GM19463 (cell line): ENCODE measurements at regions not wholly inside any gene's neighbourhood (a gene's known extent, or its start where the extent isn't known, plus 50 kb on each side); places are given as distances from the start of the nearest gene placed in this dataset.

ENCODE experiments used
- ATAC-seq: cut with Tn5 transposase; IDR thresholded peaks from one replicate; pipeline ENCODE4 v1.9.1; 2021; ENCODE audit warnings: mild to moderate bottlenecking, moderate library complexity; ENCODE audit not compliant: unreplicated experiment

DNA sequence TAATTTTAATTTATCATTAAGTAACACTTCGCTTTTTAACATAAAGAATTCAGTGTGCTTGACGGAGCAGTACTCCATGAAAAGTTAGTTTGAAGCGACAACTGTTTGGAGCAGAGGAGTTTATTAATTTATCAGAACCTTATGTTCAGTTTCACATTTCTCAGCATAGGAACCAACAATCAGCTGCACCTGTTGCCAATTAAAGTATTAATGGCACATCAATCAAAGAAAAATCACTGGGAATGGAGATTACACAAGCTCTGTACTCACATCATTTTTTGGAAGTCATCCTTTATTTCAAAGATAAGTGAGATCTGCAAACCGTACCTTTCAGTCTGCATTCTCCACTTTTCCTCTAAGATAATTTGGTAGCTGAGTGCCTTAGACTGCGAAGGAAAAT lies 344.6 kb downstream of the LMO4 start:
- ATAC-seq: no peak

- no peak for ATAC-seq
Measured at GRCh38 chr1:87673748-87674147, 345.1 kb downstream of the LMO4 start.

DNA sequence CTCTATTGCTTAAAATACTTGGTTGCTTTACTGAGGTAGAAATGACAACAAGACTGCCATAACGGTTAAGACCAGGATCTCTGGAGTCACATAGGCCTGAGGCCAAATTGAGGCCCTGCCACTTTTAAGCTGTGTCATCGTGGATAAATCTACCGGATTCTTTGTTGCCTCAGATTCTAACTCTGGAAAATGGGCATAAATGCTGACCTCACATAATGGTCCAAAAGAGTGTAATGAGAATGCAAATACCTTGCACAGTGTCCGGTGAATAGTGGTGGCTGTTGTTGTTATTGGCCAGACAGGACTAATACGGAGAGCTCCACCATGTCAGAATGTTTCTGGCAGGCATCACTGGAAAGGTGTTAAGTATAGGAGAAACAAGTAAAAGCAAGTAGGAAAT lies 346.1 kb downstream of the LMO4 start:
- no peak for ATAC-seq

GRCh38 chr1:87678266-87678665 lies 349.6 kb downstream of the LMO4 start:
- ATAC-seq: no peak

GRCh38 chr1:87682565-87682964 lies 353.9 kb downstream of the LMO4 start:
- no peak for ATAC-seq

- no peak for ATAC-seq
Measured at GRCh38 chr1:87683196-87683956, 354.7 kb downstream of the LMO4 start.

DNA sequence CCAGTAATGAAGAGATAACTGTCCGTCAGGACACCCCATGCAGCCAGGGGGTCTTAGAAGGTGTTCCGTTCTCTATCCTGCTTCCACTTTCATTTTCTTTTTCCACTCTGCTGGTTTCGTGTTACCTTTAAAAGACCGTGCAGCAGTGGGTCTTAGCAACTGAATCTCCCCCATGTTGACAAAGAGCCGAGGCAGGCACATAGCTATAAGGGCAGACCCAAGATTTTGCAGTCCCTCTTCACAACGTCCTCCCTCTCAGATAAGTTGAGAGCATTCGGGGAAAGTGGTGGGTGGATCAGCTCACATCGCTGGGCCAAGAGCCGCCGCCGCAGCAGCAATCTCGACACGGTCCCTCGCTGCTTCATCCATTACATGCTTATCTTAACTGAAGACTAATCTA lies 355.5 kb downstream of the LMO4 start:
- no peak for ATAC-seq

GRCh38 chr1:87684713-87685205 lies 356.1 kb downstream of the LMO4 start:
- no peak for ATAC-seq

DNA sequence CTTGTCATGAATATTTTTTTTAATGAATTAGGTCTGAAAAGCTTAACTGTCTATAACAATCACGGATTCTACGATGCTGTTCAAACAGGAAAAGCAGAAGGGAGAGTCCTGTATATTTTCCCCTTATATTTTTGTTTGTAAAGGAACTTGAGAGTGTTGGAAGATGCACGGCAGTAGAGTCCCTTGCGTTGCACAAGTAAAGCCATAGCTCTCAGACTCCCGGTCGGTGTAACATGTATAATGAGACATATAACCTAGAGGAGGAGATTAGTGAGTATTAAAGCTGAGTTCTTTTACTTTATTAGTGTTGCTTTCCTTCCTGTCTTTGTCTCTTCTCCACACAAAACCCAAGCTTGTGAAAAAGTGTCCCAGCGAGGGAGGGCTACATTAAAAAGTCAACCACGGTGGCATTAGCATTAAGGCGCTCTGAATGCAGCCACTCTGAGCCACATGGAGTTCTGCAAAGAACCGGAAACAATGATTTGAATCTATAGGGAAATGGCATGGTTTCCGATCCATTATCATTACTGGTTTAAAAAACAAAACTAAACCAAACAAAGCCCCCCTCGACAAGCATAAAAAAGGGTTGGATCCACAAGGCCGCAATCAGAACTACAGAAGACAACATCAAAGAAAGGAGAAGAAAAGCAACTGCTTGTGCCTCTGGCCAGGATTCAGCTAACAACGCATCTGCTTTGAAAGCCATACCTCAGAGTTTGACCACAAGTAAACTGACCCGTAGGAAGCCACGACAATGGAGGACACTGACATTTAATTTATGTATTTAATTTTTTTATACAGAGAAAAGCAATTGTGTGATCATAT lies 356.8 kb downstream of the LMO4 start:
- no peak for ATAC-seq

DNA sequence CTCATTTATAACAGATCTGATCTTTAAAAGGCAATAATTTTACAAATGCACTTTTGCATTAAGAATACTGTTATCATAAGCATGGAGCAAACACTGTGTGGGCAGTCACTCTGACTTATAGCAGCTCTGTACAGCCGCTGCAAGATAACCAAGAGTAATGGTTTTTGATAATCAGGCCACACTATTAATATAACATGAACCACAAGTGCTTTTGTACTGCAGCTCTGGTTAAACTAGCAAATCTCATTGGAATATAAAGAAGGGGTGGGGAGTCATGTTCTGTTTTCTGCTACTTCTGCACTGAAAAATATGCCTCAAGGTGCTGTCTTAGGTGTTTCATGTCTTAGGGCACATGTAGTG lies 357.4 kb downstream of the LMO4 start:
- no peak for ATAC-seq

- no peak for ATAC-seq
Measured at GRCh38 chr1:87686671-87687070, 358.0 kb downstream of the LMO4 start.

DNA sequence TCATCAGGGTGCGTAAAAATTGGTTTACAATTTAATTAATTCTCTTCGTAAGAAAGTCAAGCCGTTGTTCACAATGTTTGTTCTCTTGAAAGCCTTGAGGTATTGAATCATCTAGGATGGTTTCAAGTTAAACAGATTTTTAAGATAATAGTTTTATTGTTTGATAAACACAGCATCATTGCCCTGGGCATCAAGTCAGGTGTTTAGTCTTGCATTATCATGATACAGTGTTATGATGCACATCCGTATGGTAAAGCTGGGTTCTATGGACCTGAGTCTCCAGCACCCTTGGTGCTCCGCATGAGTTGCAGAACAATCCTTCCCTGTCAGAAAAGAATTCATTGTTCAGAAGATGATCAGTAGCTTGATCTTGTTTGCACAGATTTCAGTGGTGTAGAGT lies 359.5 kb downstream of the LMO4 start:
- no peak for ATAC-seq

DNA sequence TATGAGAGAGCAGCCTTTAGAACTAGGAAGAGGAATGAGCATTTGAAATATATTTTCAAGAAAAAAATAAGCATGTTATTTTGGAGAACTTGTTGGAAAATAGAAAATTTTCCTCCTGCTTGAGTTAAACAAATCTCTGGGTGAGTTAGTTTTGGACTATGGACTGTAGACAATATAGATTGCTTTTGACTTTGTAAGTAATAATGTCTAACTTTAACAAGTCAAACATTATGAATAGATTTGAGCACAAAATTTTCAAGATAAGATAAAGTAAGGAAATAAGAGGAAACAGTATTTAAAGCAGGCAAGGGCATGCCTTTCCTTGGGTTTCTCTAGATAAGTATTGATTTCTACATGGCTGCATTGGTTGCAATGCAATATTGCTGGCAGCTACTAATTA lies 360.8 kb downstream of the LMO4 start:
- no peak for ATAC-seq

DNA sequence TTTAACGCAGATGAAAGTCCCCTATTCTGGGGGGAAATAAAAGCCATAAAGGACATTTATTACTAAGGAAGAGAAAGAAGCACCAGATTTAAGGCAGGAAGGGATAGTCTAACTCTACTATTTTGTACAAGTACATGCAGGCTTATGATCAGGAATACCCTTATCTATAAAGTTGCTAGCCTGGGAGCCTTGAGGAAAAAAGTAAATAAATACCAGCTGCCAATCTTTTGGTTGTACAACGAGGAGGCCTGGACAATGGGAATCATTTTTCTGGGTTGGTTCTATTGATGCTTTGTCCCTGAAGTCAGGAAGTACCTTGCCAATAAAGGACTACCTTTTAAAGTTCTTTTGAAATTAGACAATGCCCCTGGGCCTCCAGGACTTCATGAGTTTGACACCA lies 367.8 kb downstream of the LMO4 start:
- no peak for ATAC-seq

DNA sequence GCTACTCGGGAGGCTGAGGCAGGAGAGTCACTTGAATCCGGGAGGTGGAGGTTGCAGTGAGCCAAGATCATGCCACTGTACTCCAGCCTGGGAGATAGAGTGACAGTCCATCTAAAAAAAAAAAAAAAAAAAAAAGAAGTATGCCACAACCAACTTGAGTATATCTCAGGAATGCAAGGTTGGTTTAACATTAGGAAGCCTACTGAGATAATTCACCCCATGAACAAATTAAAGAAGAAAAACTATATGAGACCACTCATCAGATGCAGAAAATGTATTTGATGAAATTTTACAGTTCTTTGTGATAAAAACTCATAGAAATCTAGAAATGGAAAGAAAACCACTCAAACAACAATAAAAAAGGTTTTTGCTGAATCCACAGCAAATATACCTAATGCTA lies 373.8 kb downstream of the LMO4 start:
- no peak for ATAC-seq

DNA sequence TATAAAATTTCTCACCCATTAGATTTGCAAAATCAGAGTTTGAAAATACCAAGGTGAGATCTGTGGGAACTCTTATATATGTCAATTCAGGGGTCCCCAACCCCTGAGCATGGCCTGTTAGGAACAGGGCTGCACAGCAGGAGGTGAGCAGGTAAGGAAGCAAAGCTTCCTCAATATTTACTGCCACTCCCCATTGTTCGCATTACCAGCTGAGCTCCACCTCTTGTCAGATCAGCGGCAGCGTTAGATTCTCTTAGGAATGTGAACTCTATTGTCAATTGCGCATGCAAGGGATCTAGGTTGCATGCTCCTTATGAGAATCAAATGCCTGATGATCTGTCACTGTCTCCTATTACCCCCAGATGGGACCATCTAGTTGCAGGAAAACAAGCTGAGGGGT lies 376.6 kb downstream of the LMO4 start:
- no peak for ATAC-seq

DNA sequence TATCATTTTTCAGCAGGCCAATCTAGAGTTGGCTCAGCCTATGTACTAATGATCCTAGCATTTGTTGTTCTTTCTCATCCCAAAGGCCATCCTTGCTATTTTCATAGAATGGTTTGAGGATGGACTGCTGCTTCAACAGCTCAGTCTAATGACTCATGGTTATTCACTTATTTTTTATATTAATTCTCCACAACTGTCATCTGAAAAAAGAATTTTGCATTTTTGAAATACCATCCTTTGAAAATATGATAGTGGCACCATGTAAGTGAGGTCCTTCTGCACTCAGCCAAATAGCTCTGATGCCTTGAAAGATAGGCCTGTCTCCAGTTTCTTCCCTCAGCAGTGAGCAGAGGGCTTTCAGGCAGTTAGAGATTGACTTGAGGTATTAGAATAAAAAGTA lies 377.5 kb downstream of the LMO4 start:
- ATAC-seq: no peak

GRCh38 chr1:87706779-87707228 lies 378.1 kb downstream of the LMO4 start:
- ATAC-seq: no peak

DNA sequence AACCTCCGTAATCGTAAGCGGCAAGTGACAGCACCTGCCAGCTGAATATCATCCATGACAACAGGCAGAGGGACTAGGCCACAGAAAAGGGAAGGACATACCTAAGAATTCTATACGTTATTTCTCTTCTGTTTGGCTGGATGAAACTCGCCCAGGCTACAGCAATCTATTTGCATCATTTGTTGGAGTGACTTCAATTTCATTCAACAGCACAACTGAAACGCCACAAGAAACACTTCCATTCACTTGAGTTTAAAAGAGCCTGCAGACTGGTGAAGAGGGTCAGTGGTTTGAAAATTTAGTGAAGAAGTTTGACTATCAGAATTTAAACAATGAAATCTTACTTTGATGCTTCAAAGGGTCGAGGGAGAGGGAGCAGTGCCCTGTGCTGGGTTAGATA lies 378.7 kb downstream of the LMO4 start:
- ATAC-seq: no peak

- ATAC-seq: no peak
Measured at GRCh38 chr1:87712261-87713010, 383.8 kb downstream of the LMO4 start.

DNA sequence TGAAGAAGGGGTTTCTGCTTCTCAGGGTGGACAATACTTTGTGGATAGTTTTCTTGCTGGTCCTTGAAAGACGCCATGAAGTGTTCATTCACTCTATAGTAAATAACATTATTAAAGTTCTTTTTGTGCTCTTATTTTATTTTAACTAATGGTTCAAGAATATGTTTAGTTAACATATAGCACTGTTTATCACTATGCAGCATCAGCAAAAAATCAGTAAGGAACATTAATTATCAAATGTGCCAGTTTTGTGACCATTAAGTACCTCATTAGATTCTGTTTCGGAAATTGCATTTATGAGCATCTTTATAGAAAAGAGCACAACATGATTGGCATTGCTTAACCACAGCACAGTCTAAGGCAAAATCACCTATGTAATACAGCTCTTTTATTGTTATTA lies 385.6 kb downstream of the LMO4 start:
- ATAC-seq: no peak

GRCh38 chr1:87715052-87715451 lies 386.4 kb downstream of the LMO4 start:
- no peak for ATAC-seq
